GM12875 (cell line): ENCODE measurements at regions not wholly inside any gene's neighbourhood (a gene's known extent, or its start where the extent isn't known, plus 50 kb on each side); places are given as distances from the start of the nearest gene placed in this dataset.

Experiments used
- H3K4me3 ChIP-seq: one replicate; pipeline ENCODE4 v1.5.1; 2011; ENCODE audit warnings: low read depth, low read length, control low read depth
- CTCF ChIP-seq: IDR thresholded peaks from 2 replicates; pipeline ENCODE4 v1.5.1; 2011; ENCODE audit warnings: low read depth, mild to moderate bottlenecking, control low read depth, inconsistent platforms, low read length, moderate library complexity, borderline replicate concordance; ENCODE audit not compliant: insufficient read depth

GRCh38 chr1:78231894-78232293 lies 186.1 kb downstream of the GIPC2 start:
- H3K4me3 ChIP-seq, result no peak overlapping the region
- no peak for TF ChIP-seq CTCF

- TF ChIP-seq CTCF, result no peak
- H3K4me3 ChIP-seq, result no peak overlapping the region
These were observed 186.9 kb downstream of the GIPC2 start for GRCh38 chr1:78232630-78233029.

GRCh38 chr1:78234496-78234895 lies 188.7 kb downstream of the GIPC2 start:
- no peak for TF ChIP-seq CTCF
- no peak overlapping the region for H3K4me3 ChIP-seq

- TF ChIP-seq CTCF, result no peak
- no peak overlapping the region for H3K4me3 ChIP-seq
These were observed 190.9 kb downstream of the GIPC2 start for GRCh38 chr1:78236716-78237115.

- no peak overlapping the region for H3K4me3 ChIP-seq
- TF ChIP-seq CTCF, result no peak
These were observed 191.7 kb downstream of the GIPC2 start for GRCh38 chr1:78237364-78237916.

GRCh38 chr1:78240191-78240590 lies 194.4 kb downstream of the GIPC2 start:
- no peak for TF ChIP-seq CTCF
- H3K4me3 ChIP-seq, result no peak overlapping the region

- no peak overlapping the region for H3K4me3 ChIP-seq
- no peak for TF ChIP-seq CTCF
These were observed 195.0 kb downstream of the GIPC2 start for GRCh38 chr1:78240755-78241154.
